ENCODE measurements at regions not wholly inside any gene's neighbourhood (a gene's known extent, or its start where the extent isn't known, plus 50 kb on each side); places are given as distances from the start of the nearest gene placed in this dataset.

DNA sequence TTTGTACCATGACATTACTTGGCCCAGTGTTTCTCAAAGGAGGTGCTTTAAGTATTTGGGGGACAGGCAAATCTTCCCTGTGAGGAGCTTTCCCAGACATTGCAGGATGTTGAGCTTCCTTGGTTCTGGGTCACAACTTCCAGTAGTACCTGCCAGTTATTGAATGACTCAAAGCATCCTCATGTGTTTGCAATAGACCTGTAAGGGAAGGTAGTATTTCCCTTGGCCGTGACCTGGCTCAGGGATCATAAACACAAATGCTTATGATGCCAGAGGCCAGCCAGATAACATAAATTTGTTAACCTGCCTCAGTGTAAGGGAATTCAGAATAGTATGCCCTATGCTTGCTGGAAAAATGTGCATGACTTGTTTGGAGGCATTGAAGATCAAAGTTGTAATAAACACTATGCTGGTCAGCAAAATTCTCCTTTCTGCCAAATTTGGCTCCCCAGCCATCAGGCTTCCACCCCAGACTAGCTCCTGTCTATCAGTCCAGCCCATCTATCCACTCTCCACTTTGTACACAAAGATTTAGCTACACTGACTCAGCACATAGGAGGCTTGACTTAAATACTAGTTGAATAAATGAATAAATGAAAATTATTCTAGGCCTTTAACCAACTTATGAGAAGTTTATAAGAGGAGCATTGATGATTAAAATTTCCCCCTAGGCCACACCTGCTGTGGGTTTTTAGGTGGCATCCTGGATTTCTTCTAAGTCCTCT lies 102.0 kb upstream of the EFEMP1 start:
- TF ChIP-seq, protein P1, sequence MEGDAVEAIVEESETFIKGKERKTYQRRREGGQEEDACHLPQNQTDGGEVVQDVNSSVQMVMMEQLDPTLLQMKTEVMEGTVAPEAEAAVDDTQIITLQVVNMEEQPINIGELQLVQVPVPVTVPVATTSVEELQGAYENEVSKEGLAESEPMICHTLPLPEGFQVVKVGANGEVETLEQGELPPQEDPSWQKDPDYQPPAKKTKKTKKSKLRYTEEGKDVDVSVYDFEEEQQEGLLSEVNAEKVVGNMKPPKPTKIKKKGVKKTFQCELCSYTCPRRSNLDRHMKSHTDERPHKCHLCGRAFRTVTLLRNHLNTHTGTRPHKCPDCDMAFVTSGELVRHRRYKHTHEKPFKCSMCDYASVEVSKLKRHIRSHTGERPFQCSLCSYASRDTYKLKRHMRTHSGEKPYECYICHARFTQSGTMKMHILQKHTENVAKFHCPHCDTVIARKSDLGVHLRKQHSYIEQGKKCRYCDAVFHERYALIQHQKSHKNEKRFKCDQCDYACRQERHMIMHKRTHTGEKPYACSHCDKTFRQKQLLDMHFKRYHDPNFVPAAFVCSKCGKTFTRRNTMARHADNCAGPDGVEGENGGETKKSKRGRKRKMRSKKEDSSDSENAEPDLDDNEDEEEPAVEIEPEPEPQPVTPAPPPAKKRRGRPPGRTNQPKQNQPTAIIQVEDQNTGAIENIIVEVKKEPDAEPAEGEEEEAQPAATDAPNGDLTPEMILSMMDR (IDR thresholded peaks at IDR 0.05; ENCODE audit: poor library complexity) = no peak
- TF ChIP-seq EZH2 (IDR thresholded peaks at IDR 0.05; ENCODE audit: borderline replicate concordance) = no peak

All from hepatocyte (in vitro differentiated cells).